ENCODE measurements at regions not wholly inside any gene's neighbourhood (a gene's known extent, or its start where the extent isn't known, plus 50 kb on each side); places are given as distances from the start of the nearest gene placed in this dataset.

- TF ChIP-seq NR3C1 (IDR thresholded peaks at IDR 0.05) (no peak), RAD21 (conservative IDR thresholded peaks at IDR 0.05 in 1 of 2, IDR thresholded peaks at IDR 0.05 in 1 of 2) (no peak), EP300 (IDR thresholded peaks at IDR 0.05) (no peak), POLR2A (IDR thresholded peaks at IDR 0.05; ENCODE audit: low read length) (no peak), MYC (IDR thresholded peaks at IDR 0.05; ENCODE audit: borderline replicate concordance, low read length) (no peak), CTCF (IDR thresholded peaks at IDR 0.05) (no peak), REST (IDR thresholded peaks at IDR 0.05) (no peak), HDAC2 (IDR thresholded peaks at IDR 0.05) (no peak), RARB (CRISPR knock-in tag; IDR thresholded peaks at IDR 0.05) (no peak), SMC3 (IDR thresholded peaks at IDR 0.05) (no peak), POLR2AphosphoS2 (conservative IDR thresholded peaks at IDR 0.05; ENCODE audit: low read length) (no peak), ZC3H11A (IDR thresholded peaks at IDR 0.05) (no peak), RNF2 (IDR thresholded peaks at IDR 0.05; ENCODE audit: borderline replicate concordance, low read depth) (no peak)
Measured at GRCh38 chr2:216757532-216757931, 62.2 kb upstream of the IGFBP5 start.
